HL-60 (cell line): ENCODE measurements at regions not wholly inside any gene's neighbourhood (a gene's known extent, or its start where the extent isn't known, plus 50 kb on each side); places are given as distances from the start of the nearest gene placed in this dataset.

Source experiments
- DNase-seq, 2 experiments: peaks; one replicate each; pipeline ENCODE4 v3.0.0-alpha.2; 2010 to 2020; ENCODE audit warnings: low read depth in 1 of 2, low spot score in 1 of 2
- H3K27ac ChIP-seq: fragments of 250-450 bp; sonication (Bioruptor Pico); replicated peaks from 2 replicates; pipeline ENCODE4 v1.5.1; 2020; ENCODE audit warnings: mild to moderate bottlenecking, moderate library complexity
- H3K27me3 ChIP-seq: fragments of 250-450 bp; sonication (Bioruptor Pico); 2 replicates; pipeline ENCODE4 v1.5.1; 2021; ENCODE audit warnings: mild to moderate bottlenecking, moderate library complexity; ENCODE audit not compliant: insufficient read depth, poor library complexity, severe bottlenecking
- H3K4me3 ChIP-seq: replicated peaks from 2 replicates; pipeline ENCODE4 v1.5.1; 2011; ENCODE audit warnings: mild to moderate bottlenecking, control low read depth, low read length; ENCODE audit not compliant: insufficient read depth
- CTCF ChIP-seq: IDR thresholded peaks from one replicate; pipeline ENCODE4 v1.5.1; 2011; ENCODE audit warnings: low read length, control low read depth, inconsistent platforms; ENCODE audit not compliant: insufficient read depth
- GABPA ChIP-seq: IDR thresholded peaks from 2 replicates; pipeline ENCODE4 v1.6.1; 2012; ENCODE audit warnings: low read depth
- POLR2AphosphoS5 ChIP-seq: IDR thresholded peaks from 2 replicates; pipeline ENCODE4 v1.6.1; 2012; ENCODE audit warnings: low read depth
- REST ChIP-seq: IDR thresholded peaks from 2 replicates; pipeline ENCODE4 v1.6.1; 2012; ENCODE audit warnings: low read depth; ENCODE audit not compliant: insufficient replicate concordance
- SPI1 ChIP-seq: IDR thresholded peaks from 2 replicates; pipeline ENCODE4 v1.6.1; 2012; ENCODE audit warnings: low read depth, mild to moderate bottlenecking, borderline replicate concordance

DNA sequence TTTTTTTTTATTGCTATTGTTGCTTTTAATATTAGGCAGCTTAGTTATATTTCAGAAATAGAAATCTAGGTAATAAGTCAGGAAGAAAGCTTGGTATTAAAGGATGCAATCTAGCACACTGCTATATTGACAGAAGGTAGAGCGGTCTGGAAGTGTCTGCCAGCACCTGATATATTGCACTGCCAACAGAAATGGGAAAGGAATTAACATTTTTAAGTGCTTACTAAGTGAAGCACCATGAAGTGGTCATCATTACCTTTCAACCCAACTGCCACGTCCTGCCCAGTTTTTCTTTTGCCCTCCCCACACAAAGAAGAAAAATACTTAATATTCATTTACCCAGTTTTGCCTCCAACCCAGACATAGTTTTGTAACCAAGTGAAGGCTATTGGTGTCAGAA, 163.5 kb downstream of the KITLG start:
- Histone ChIP-seq H3K4me3 (no peak overlapping the region), H3K27ac (no peak overlapping the region), H3K27me3 (no peaks in the 10 kb centered on the region)
- no peak for TF ChIP-seq GABPA
- TF ChIP-seq SPI1, result no peak
- TF ChIP-seq REST, result no peak
- TF ChIP-seq POLR2AphosphoS5, result no peak
- TF ChIP-seq CTCF, result no peak
- DNase-seq, result no peak

DNA sequence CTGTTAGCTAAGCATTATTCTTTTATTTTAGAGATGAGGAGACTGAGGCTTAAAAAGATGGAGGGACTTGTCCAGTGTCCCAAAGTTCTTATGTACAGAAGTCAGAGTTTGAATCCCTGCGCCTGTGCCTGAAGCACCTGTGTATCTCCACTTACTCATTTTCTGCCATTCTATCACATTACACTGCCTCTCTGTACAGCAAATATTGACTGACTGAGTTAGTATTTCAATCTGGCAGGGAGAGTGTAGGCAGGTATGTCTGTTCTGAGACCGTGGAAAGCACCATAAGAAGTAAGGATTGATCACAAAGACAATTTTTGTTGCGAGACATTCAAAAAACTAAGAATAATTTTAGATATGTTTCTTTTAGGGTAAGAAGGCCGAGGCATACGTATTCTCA, 162.7 kb downstream of the KITLG start:
- no peak for TF ChIP-seq POLR2AphosphoS5
- no peak for TF ChIP-seq GABPA
- no peak for TF ChIP-seq CTCF
- no peak for TF ChIP-seq REST
- TF ChIP-seq SPI1, result no peak
- Histone ChIP-seq H3K4me3 (no peak overlapping the region), H3K27me3 (no peaks in the 10 kb centered on the region), H3K27ac (no peak overlapping the region)
- no peak for DNase-seq

DNA sequence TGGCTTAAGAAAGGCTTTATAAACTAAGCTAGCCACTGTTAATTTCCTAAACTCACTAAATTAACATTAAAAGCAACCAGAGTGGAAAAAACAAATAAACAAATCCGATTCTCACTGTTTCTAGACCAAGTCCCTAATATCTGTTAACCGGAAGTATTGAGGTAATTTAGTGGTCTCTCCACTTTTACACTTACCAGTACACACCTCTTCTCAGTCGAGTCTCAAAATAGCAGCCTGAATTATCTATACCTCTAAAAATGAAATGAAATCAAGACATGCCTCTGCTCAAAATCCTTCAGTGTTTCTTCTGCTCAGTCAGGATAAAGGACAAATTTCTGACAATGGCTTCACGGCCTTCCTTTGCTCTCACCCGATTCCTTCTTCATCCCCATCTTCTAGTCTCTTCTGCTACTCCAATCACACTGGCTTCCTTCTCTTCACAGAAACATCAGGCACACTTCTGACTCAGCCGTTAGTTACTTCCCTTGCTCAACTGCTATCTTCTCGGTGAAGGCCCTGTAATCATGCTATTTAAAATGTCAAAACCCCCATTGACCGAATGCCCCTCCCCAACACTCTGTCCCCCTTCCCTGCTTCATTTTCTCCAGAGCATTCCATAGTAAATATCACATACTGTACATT, 161.3 kb downstream of the KITLG start:
- no peak overlapping the region for H3K4me3 ChIP-seq

More for the DNA sequence above, 161.3 kb downstream of the KITLG start:
- Histone ChIP-seq H3K27ac (no peak overlapping the region), H3K27me3 (no peaks in the 10 kb centered on the region)
- no peak for TF ChIP-seq SPI1
- no peak for TF ChIP-seq POLR2AphosphoS5
- TF ChIP-seq CTCF, result no peak
- no peak for TF ChIP-seq REST
- TF ChIP-seq GABPA, result no peak
- no peak for DNase-seq
